ENCODE measurements at regions not wholly inside any gene's neighbourhood (a gene's known extent, or its start where the extent isn't known, plus 50 kb on each side); places are given as distances from the start of the nearest gene placed in this dataset.

DNA sequence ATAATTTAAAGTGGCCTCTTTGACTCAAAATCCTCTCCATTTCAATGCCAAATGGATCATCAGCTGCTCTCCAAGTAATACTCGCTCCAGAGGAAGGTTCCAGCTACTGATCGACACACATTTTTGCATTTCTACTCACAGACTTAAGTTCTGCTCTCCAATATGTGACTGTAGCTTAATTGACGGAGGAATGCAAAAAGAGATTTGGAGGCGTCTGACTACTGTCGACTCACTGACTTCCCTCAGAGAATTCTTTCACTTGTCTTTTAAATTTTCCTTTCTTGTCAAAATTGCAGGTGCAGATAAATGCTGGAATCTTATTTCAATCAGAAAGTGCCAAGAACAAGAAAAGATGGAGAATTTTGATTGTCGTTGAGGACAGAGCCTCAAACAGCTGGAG is 84.1 kb upstream of the PAPOLG start:
- no peak overlapping the region for H3K27ac Mint-ChIP-seq
- DNase-seq (no peak), ATAC-seq (ENCODE audit: low read depth) (no peak)
- H3K4me3 Mint-ChIP-seq, result no peak overlapping the region
- no peaks in the 10 kb centered on the region for H3K9me3 Mint-ChIP-seq
- peaks cover 3% of the 10 kb centered on the region for H3K4me1 Mint-ChIP-seq
- H3K36me3 Mint-ChIP-seq (ENCODE audit: low read depth), result no peaks in the 10 kb centered on the region
- H3K27me3 Mint-ChIP-seq, result peaks cover 2% of the 10 kb centered on the region
- TF ChIP-seq, protein P1, sequence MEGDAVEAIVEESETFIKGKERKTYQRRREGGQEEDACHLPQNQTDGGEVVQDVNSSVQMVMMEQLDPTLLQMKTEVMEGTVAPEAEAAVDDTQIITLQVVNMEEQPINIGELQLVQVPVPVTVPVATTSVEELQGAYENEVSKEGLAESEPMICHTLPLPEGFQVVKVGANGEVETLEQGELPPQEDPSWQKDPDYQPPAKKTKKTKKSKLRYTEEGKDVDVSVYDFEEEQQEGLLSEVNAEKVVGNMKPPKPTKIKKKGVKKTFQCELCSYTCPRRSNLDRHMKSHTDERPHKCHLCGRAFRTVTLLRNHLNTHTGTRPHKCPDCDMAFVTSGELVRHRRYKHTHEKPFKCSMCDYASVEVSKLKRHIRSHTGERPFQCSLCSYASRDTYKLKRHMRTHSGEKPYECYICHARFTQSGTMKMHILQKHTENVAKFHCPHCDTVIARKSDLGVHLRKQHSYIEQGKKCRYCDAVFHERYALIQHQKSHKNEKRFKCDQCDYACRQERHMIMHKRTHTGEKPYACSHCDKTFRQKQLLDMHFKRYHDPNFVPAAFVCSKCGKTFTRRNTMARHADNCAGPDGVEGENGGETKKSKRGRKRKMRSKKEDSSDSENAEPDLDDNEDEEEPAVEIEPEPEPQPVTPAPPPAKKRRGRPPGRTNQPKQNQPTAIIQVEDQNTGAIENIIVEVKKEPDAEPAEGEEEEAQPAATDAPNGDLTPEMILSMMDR (IDR thresholded peaks at IDR 0.05), result no peak
- intact Hi-C loops (cut with micrococcal nuclease), result loop anchor here (5.0 kb wide), 1 partner anchor 105 kb away; no protein-coding TSS in a partner anchor
- POLR2A ChIA-PET, result no interaction called here
- CTCF ChIA-PET, result interaction anchor here (2.2 kb wide), 1 partner anchor 1647 kb away, joined by 9 read pairs; no protein-coding TSS in a partner anchor

DNA sequence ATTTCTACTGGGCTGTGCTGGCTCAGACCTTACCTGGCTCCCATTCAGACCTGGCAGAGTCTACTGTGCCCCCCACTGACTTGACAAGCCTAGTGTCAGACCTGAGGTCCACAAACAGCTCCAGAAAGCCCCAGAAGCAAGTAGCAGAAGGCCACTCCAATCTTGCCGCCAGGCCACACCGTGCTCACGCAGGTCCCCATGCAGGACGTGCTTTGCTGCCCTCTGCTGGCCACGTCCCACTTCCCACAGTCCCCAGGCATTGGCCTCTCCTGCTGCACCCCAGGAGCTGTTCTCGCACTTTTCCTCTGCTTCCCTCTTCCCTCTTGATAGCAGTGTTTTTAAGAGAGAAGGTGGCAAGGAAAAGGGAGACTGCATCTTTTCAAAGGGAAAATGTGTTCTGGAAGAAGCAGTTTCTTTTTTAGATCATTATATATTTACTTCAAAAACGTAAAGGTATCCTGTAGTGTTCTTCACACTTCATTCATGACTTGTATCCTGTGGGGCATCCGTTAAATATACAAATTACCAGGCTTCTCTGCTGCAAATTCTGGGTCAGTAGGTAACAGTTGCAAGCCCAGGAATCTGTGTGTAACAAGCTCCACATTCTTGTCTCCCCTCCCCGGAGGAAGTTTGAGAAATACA is 81.4 kb upstream of the PAPOLG start:
- Mint-ChIP-seq H3K9me3 (no peaks in the 10 kb centered on the region), H3K4me3 (no peak overlapping the region), H3K27me3 (peaks cover 2% of the 10 kb centered on the region), H3K36me3 (ENCODE audit: low read depth) (no peaks in the 10 kb centered on the region), H3K4me1 (peaks cover 3% of the 10 kb centered on the region), H3K27ac (no peak overlapping the region)
- TF ChIP-seq, protein P1 (IDR thresholded peaks at IDR 0.05), result peak; percentile 96
- CTCF ChIA-PET, result interaction anchor here (0.6 to 3.8 kb wide), 22 partner anchors 9 to 1922 kb away, joined by 3 to 41 read pairs (median 4); no protein-coding TSS in a partner anchor
- POLR2A ChIA-PET, result interaction anchor here (1.6 kb wide), 1 partner anchor 13 kb away, joined by 5 read pairs; no protein-coding TSS in a partner anchor
- ATAC-seq (ENCODE audit: low read depth), result peak; percentile 100
- intact Hi-C loops (cut with micrococcal nuclease), result loop anchor here (1.0 to 5.0 kb wide), 4 partner anchors 92 to 1912 kb away; no protein-coding TSS in a partner anchor
- peak; percentile 77 for DNase-seq

DNA sequence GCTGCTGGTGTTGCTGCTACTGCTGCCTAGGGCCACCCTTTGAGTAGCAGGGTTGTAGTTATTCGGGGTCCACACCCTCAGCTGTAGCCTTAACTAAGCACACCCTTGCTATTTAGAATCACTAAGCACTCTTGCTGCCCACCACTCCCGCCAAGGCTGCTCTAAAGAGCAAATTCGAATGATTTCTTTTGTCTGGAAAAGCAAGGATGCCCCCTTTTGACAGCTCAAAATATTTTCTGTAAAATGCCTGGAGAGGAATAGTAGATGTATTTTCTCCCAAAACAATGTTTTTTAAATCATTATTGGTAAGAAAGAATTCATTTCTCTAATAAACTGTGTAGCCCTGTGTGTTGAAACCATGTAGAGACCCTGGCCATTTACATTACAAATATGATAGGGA is 80.8 kb upstream of the PAPOLG start:
- ATAC-seq (ENCODE audit: low read depth), result no peak

GRCh38 chr2:60676706-60677330 is 79.2 kb upstream of the PAPOLG start:
- H3K27ac Mint-ChIP-seq, result no peak overlapping the region
- H3K36me3 Mint-ChIP-seq (ENCODE audit: low read depth), result no peaks in the 10 kb centered on the region
- peaks cover 3% of the 10 kb centered on the region for H3K4me1 Mint-ChIP-seq
- H3K9me3 Mint-ChIP-seq, result no peaks in the 10 kb centered on the region
- ATAC-seq (ENCODE audit: low read depth) (no peak), DNase-seq (no peak)
- CTCF ChIA-PET, result interaction anchor here (0.8 to 3.8 kb wide), 2 partner anchors 14 to 1914 kb away, joined by 3 to 41 read pairs; no protein-coding TSS in a partner anchor
- TF ChIP-seq, protein P1 (IDR thresholded peaks at IDR 0.05), result no peak
- intact Hi-C loops (cut with micrococcal nuclease), result no loop called here
- peaks cover 3% of the 10 kb centered on the region for H3K27me3 Mint-ChIP-seq
- no peak overlapping the region for H3K4me3 Mint-ChIP-seq
- POLR2A ChIA-PET, result no interaction called here

More for the DNA sequence above, 80.8 kb upstream of the PAPOLG start:
- Mint-ChIP-seq H3K9me3 (no peaks in the 10 kb centered on the region), H3K4me1 (peaks cover 3% of the 10 kb centered on the region), H3K4me3 (no peak overlapping the region), H3K27ac (no peak overlapping the region), H3K27me3 (peaks cover 2% of the 10 kb centered on the region), H3K36me3 (ENCODE audit: low read depth) (no peaks in the 10 kb centered on the region)
- ChIA-PET POLR2A (interaction anchor here (1.6 kb wide), 1 partner anchor 13 kb away, joined by 5 read pairs; no protein-coding TSS in a partner anchor), CTCF (interaction anchor here (0.6 to 3.8 kb wide), 17 partner anchors 10 to 1922 kb away, joined by 3 to 41 read pairs (median 4); no protein-coding TSS in a partner anchor)
- intact Hi-C loops (cut with micrococcal nuclease), result no loop called here
- DNase-seq, result no peak
- TF ChIP-seq, protein P1 (IDR thresholded peaks at IDR 0.05), result no peak

- intact Hi-C loops (cut with micrococcal nuclease), result no loop called here
- ChIA-PET CTCF (interaction anchor here (1.3 kb wide), 1 partner anchor 60 kb away, joined by 3 read pairs; no protein-coding TSS in a partner anchor), POLR2A (no interaction called here)
- Mint-ChIP-seq H3K27ac (no peak overlapping the region), H3K4me1 (peaks cover 3% of the 10 kb centered on the region), H3K9me3 (no peaks in the 10 kb centered on the region), H3K4me3 (no peak overlapping the region), H3K36me3 (ENCODE audit: low read depth) (no peaks in the 10 kb centered on the region), H3K27me3 (peaks cover 3% of the 10 kb centered on the region)
- DNase-seq (no peak), ATAC-seq (ENCODE audit: low read depth) (no peak)
- TF ChIP-seq, protein P1 (IDR thresholded peaks at IDR 0.05), result no peak
Measured at GRCh38 chr2:60677356-60677755, 78.7 kb upstream of the PAPOLG start.
